ENCODE measurements at regions not wholly inside any gene's neighbourhood (a gene's known extent, or its start where the extent isn't known, plus 50 kb on each side); places are given as distances from the start of the nearest gene placed in this dataset.

DNA sequence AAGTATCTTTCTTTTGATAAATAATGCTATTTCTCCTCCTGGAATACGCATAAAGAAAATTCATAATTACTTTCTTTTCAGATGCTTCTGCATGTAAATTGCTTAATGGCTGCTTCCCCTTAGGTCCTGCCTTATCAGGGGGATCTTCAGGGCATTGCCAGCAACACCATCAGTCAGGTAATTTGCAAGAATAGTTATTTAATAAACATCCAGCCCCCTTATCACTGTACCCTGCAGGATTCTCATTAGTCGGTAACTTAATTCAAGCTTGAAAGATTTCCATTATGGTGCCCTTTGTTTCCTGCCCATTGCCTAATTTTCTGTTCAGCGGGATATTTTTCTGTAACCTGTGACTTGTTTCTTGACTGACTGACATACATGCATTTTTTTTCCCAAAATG, 414.5 kb downstream of the MFSD1 start:
- TF ChIP-seq, protein P1, sequence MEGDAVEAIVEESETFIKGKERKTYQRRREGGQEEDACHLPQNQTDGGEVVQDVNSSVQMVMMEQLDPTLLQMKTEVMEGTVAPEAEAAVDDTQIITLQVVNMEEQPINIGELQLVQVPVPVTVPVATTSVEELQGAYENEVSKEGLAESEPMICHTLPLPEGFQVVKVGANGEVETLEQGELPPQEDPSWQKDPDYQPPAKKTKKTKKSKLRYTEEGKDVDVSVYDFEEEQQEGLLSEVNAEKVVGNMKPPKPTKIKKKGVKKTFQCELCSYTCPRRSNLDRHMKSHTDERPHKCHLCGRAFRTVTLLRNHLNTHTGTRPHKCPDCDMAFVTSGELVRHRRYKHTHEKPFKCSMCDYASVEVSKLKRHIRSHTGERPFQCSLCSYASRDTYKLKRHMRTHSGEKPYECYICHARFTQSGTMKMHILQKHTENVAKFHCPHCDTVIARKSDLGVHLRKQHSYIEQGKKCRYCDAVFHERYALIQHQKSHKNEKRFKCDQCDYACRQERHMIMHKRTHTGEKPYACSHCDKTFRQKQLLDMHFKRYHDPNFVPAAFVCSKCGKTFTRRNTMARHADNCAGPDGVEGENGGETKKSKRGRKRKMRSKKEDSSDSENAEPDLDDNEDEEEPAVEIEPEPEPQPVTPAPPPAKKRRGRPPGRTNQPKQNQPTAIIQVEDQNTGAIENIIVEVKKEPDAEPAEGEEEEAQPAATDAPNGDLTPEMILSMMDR (conservative IDR thresholded peaks at IDR 0.05; ENCODE audit: low read depth in 2 of 2) = no peak
- no peak for TF ChIP-seq POLR2AphosphoS5 (IDR thresholded peaks at IDR 0.05; ENCODE audit: low read depth)
- no peak for TF ChIP-seq CREB1 (CRISPR knock-in tag; IDR thresholded peaks at IDR 0.05; ENCODE audit: low read depth)
- TF ChIP-seq EZH2 (IDR thresholded peaks at IDR 0.05; ENCODE audit: low read depth, unreplicated experiment) = no peak
- no peak for TF ChIP-seq EZH2phosphoT487 (IDR thresholded peaks at IDR 0.05; ENCODE audit: unreplicated experiment)
- no peak for TF ChIP-seq ZNF331 (CRISPR knock-in tag; IDR thresholded peaks at IDR 0.05; ENCODE audit: low read depth)
- TF ChIP-seq, protein P2, sequence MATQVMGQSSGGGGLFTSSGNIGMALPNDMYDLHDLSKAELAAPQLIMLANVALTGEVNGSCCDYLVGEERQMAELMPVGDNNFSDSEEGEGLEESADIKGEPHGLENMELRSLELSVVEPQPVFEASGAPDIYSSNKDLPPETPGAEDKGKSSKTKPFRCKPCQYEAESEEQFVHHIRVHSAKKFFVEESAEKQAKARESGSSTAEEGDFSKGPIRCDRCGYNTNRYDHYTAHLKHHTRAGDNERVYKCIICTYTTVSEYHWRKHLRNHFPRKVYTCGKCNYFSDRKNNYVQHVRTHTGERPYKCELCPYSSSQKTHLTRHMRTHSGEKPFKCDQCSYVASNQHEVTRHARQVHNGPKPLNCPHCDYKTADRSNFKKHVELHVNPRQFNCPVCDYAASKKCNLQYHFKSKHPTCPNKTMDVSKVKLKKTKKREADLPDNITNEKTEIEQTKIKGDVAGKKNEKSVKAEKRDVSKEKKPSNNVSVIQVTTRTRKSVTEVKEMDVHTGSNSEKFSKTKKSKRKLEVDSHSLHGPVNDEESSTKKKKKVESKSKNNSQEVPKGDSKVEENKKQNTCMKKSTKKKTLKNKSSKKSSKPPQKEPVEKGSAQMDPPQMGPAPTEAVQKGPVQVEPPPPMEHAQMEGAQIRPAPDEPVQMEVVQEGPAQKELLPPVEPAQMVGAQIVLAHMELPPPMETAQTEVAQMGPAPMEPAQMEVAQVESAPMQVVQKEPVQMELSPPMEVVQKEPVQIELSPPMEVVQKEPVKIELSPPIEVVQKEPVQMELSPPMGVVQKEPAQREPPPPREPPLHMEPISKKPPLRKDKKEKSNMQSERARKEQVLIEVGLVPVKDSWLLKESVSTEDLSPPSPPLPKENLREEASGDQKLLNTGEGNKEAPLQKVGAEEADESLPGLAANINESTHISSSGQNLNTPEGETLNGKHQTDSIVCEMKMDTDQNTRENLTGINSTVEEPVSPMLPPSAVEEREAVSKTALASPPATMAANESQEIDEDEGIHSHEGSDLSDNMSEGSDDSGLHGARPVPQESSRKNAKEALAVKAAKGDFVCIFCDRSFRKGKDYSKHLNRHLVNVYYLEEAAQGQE (IDR thresholded peaks at IDR 0.05; ENCODE audit: unreplicated experiment) = no peak
- no peak for TF ChIP-seq JUNB (IDR thresholded peaks at IDR 0.05; ENCODE audit: unreplicated experiment)
- TF ChIP-seq STAT1 (IDR thresholded peaks at IDR 0.05; ENCODE audit: unreplicated experiment) = no peak
- no peak for TF ChIP-seq ETS1 (IDR thresholded peaks at IDR 0.05)
